ENCODE measurements at regions not wholly inside any gene's neighbourhood (a gene's known extent, or its start where the extent isn't known, plus 50 kb on each side); places are given as distances from the start of the nearest gene placed in this dataset.
A peak's percentile ranks its signal among the peaks of the same experiment; 100 is the strongest.

- Histone ChIP-seq H2AFZ (ENCODE audit: insufficient read depth, low read length, poor library complexity) (no peak overlapping the region), H3K27ac (ENCODE audit: low read depth, low read length) (no peak overlapping the region), H3K18ac (ENCODE audit: low read length) (no peak overlapping the region), H3K23ac (ENCODE audit: low read length) (no peak overlapping the region), H3K79me1 (ENCODE audit: low read length) (no peaks in the 10 kb centered on the region), H3K14ac (ENCODE audit: low read length) (no peak overlapping the region), H3K9me3 (ENCODE audit: insufficient read depth, low read depth, low read length) (no peaks in the 10 kb centered on the region), H3K36me3 (ENCODE audit: control insufficient read depth in 1 of 2, insufficient read depth in 2 of 2, low read length in 2 of 2) (no peaks in the 10 kb centered on the region), H4K91ac (ENCODE audit: low read depth, low read length) (no peak overlapping the region), H3K4me1 (ENCODE audit: control insufficient read depth in 1 of 2, insufficient read depth in 2 of 2, low read length in 2 of 2) (no peaks in the 10 kb centered on the region), H3K4me3 (ENCODE audit: low read depth, low read length) (no peak overlapping the region), H2BK12ac (ENCODE audit: low read length) (no peak overlapping the region), H3K9ac (ENCODE audit: low read length) (no peak overlapping the region), H3K4me2 (ENCODE audit: low read length) (no peak overlapping the region), H2BK5ac (ENCODE audit: low read depth, low read length, poor library complexity) (no peak overlapping the region), H3K79me2 (ENCODE audit: control insufficient read depth, insufficient read depth, low read length, poor library complexity) (no peaks in the 10 kb centered on the region), H3K27me3 (ENCODE audit: insufficient read depth, low read length) (no peaks in the 10 kb centered on the region), H2BK120ac (ENCODE audit: insufficient read depth, low read length, poor library complexity) (no peak overlapping the region), H3K4ac (ENCODE audit: low read depth, low read length) (no peak overlapping the region), H2AK5ac (ENCODE audit: low read length) (no peak overlapping the region), H4K8ac (ENCODE audit: low read depth, low read length) (no peak overlapping the region), H4K12ac (ENCODE audit: low read depth, low read length) (no peak overlapping the region)
- no peak for DNase-seq
- no CpG with 5 or more reads among the region's 4 CpGs for WGBS (ENCODE audit: extremely low coverage, insufficient coverage, insufficient read length)
These were observed 136.1 kb downstream of the ANKRD60 start for GRCh38 chr20:58092353-58092752.

GRCh38 chr20:58091810-58092209 lies 136.6 kb downstream of the ANKRD60 start:
- H3K4me1 ChIP-seq (ENCODE audit: control insufficient read depth in 1 of 2, insufficient read depth in 2 of 2, low read length in 2 of 2) = no peaks in the 10 kb centered on the region
- H3K4me3 ChIP-seq (ENCODE audit: low read depth, low read length) = no peak overlapping the region
- no peak overlapping the region for H3K9ac ChIP-seq (ENCODE audit: low read length)
- H2BK120ac ChIP-seq (ENCODE audit: insufficient read depth, low read length, poor library complexity) = no peak overlapping the region
- no peaks in the 10 kb centered on the region for H3K27me3 ChIP-seq (ENCODE audit: insufficient read depth, low read length)
- no peak overlapping the region for H4K12ac ChIP-seq (ENCODE audit: low read depth, low read length)
- H2AFZ ChIP-seq (ENCODE audit: insufficient read depth, low read length, poor library complexity) = no peak overlapping the region
- no peak overlapping the region for H3K14ac ChIP-seq (ENCODE audit: low read length)
- H2BK12ac ChIP-seq (ENCODE audit: low read length) = no peak overlapping the region
- no peaks in the 10 kb centered on the region for H3K79me2 ChIP-seq (ENCODE audit: control insufficient read depth, insufficient read depth, low read length, poor library complexity)
- no peak overlapping the region for H3K23ac ChIP-seq (ENCODE audit: low read length)
- no peak overlapping the region for H3K4ac ChIP-seq (ENCODE audit: low read depth, low read length)
- DNase-seq = no peak
- no peak overlapping the region for H3K4me2 ChIP-seq (ENCODE audit: low read length)
- no peaks in the 10 kb centered on the region for H3K9me3 ChIP-seq (ENCODE audit: insufficient read depth, low read depth, low read length)
- H3K36me3 ChIP-seq (ENCODE audit: control insufficient read depth in 1 of 2, insufficient read depth in 2 of 2, low read length in 2 of 2) = no peaks in the 10 kb centered on the region
- no peak overlapping the region for H2AK5ac ChIP-seq (ENCODE audit: low read length)
- H2BK5ac ChIP-seq (ENCODE audit: low read depth, low read length, poor library complexity) = no peak overlapping the region
- no peak overlapping the region for H3K27ac ChIP-seq (ENCODE audit: low read depth, low read length)
- no peak overlapping the region for H4K8ac ChIP-seq (ENCODE audit: low read depth, low read length)
- H3K18ac ChIP-seq (ENCODE audit: low read length) = no peak overlapping the region
- H3K79me1 ChIP-seq (ENCODE audit: low read length) = no peaks in the 10 kb centered on the region
- no peak overlapping the region for H4K91ac ChIP-seq (ENCODE audit: low read depth, low read length)
- WGBS (ENCODE audit: extremely low coverage, insufficient coverage, insufficient read length) = no CpG with 5 or more reads among the region's 8 CpGs

- H4K91ac ChIP-seq (ENCODE audit: low read depth, low read length) = no peak overlapping the region
- WGBS (ENCODE audit: extremely low coverage, insufficient coverage, insufficient read length) = no CpG with 5 or more reads among the region's 3 CpGs
- H3K14ac ChIP-seq (ENCODE audit: low read length) = no peak overlapping the region
- H3K9me3 ChIP-seq (ENCODE audit: insufficient read depth, low read depth, low read length) = no peaks in the 10 kb centered on the region
- no peaks in the 10 kb centered on the region for H3K79me1 ChIP-seq (ENCODE audit: low read length)
- no peak overlapping the region for H3K9ac ChIP-seq (ENCODE audit: low read length)
- H2BK120ac ChIP-seq (ENCODE audit: insufficient read depth, low read length, poor library complexity) = no peak overlapping the region
- no peak overlapping the region for H3K23ac ChIP-seq (ENCODE audit: low read length)
- no peak overlapping the region for H2BK12ac ChIP-seq (ENCODE audit: low read length)
- H2AFZ ChIP-seq (ENCODE audit: insufficient read depth, low read length, poor library complexity) = no peak overlapping the region
- H3K18ac ChIP-seq (ENCODE audit: low read length) = no peak overlapping the region
- no peaks in the 10 kb centered on the region for H3K36me3 ChIP-seq (ENCODE audit: control insufficient read depth in 1 of 2, insufficient read depth in 2 of 2, low read length in 2 of 2)
- no peaks in the 10 kb centered on the region for H3K79me2 ChIP-seq (ENCODE audit: control insufficient read depth, insufficient read depth, low read length, poor library complexity)
- H3K4me1 ChIP-seq (ENCODE audit: control insufficient read depth in 1 of 2, insufficient read depth in 2 of 2, low read length in 2 of 2) = no peaks in the 10 kb centered on the region
- no peaks in the 10 kb centered on the region for H3K27me3 ChIP-seq (ENCODE audit: insufficient read depth, low read length)
- no peak overlapping the region for H2BK5ac ChIP-seq (ENCODE audit: low read depth, low read length, poor library complexity)
- no peak overlapping the region for H4K8ac ChIP-seq (ENCODE audit: low read depth, low read length)
- no peak overlapping the region for H3K4me3 ChIP-seq (ENCODE audit: low read depth, low read length)
- H2AK5ac ChIP-seq (ENCODE audit: low read length) = no peak overlapping the region
- no peak overlapping the region for H3K4ac ChIP-seq (ENCODE audit: low read depth, low read length)
- no peak overlapping the region for H4K12ac ChIP-seq (ENCODE audit: low read depth, low read length)
- no peak overlapping the region for H3K4me2 ChIP-seq (ENCODE audit: low read length)
- no peak for DNase-seq
- no peak overlapping the region for H3K27ac ChIP-seq (ENCODE audit: low read depth, low read length)
These were observed 138.3 kb downstream of the ANKRD60 start for GRCh38 chr20:58090161-58090560.

DNA sequence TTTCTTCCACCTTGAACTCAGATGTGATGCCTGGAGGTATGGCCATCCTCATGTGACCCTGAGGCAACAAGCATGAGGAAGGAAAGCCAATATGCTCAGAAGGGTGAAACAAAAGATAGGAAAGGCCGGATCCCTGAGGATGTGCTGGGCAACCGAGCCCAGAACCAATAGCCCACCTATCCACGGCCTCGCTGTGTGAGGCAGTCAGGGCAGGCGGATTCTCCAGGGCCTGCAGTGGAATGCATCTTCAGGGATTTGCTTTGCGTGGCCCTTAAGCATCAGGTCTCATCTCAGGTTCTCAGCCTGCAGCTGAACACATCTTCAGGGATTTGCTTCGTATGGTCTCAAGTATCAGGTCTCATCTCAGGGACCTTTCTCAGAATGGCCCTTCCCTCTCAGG lies 139.8 kb downstream of the ANKRD60 start:
- H4K91ac ChIP-seq (ENCODE audit: low read depth, low read length) = no peak overlapping the region
- no peak overlapping the region for H3K27ac ChIP-seq (ENCODE audit: low read depth, low read length)
- no peak overlapping the region for H4K12ac ChIP-seq (ENCODE audit: low read depth, low read length)
- H3K9ac ChIP-seq (ENCODE audit: low read length) = no peak overlapping the region
- no peaks in the 10 kb centered on the region for H3K36me3 ChIP-seq (ENCODE audit: control insufficient read depth in 1 of 2, insufficient read depth in 2 of 2, low read length in 2 of 2)
- H3K4me3 ChIP-seq (ENCODE audit: low read depth, low read length) = peak overlapping the region; percentile 12
- no CpG with 5 or more reads among the region's 7 CpGs for WGBS (ENCODE audit: extremely low coverage, insufficient coverage, insufficient read length)
- no peak for DNase-seq
- no peak overlapping the region for H2BK120ac ChIP-seq (ENCODE audit: insufficient read depth, low read length, poor library complexity)
- no peaks in the 10 kb centered on the region for H3K9me3 ChIP-seq (ENCODE audit: insufficient read depth, low read depth, low read length)
- H3K23ac ChIP-seq (ENCODE audit: low read length) = no peak overlapping the region
- H3K14ac ChIP-seq (ENCODE audit: low read length) = no peak overlapping the region
- no peak overlapping the region for H3K18ac ChIP-seq (ENCODE audit: low read length)
- H3K4me2 ChIP-seq (ENCODE audit: low read length) = no peak overlapping the region
- no peak overlapping the region for H2AFZ ChIP-seq (ENCODE audit: insufficient read depth, low read length, poor library complexity)
- H2BK5ac ChIP-seq (ENCODE audit: low read depth, low read length, poor library complexity) = no peak overlapping the region
- H4K8ac ChIP-seq (ENCODE audit: low read depth, low read length) = no peak overlapping the region
- H2AK5ac ChIP-seq (ENCODE audit: low read length) = no peak overlapping the region
- H3K27me3 ChIP-seq (ENCODE audit: insufficient read depth, low read length) = no peaks in the 10 kb centered on the region
- H3K79me1 ChIP-seq (ENCODE audit: low read length) = no peaks in the 10 kb centered on the region
- H3K4me1 ChIP-seq (ENCODE audit: control insufficient read depth in 1 of 2, insufficient read depth in 2 of 2, low read length in 2 of 2) = no peaks in the 10 kb centered on the region
- H2BK12ac ChIP-seq (ENCODE audit: low read length) = no peak overlapping the region
- H3K79me2 ChIP-seq (ENCODE audit: control insufficient read depth, insufficient read depth, low read length, poor library complexity) = no peaks in the 10 kb centered on the region
- no peak overlapping the region for H3K4ac ChIP-seq (ENCODE audit: low read depth, low read length)
